NCI-H345 treated with DMSO at 0.1 percent for 48 hours (cell line): ENCODE measurements at regions not wholly inside any gene's neighbourhood (a gene's known extent, or its start where the extent isn't known, plus 50 kb on each side); places are given as distances from the start of the nearest gene placed in this dataset.
A peak's percentile ranks its signal among the peaks of the same experiment; 100 is the strongest.
"Not testable (repeated sequence)": the region's sequence is repeated elsewhere in the genome, so short reads cannot be mapped to it uniquely, and the experiment has no call there.

Experiments used
- DNase-seq: peaks from one replicate; lab custom pipeline; 2025; ENCODE audit not compliant: unreplicated experiment; lab: John Stamatoyannopoulos, UW

- DNase-seq, result no peak
These were observed 618.8 kb upstream of the SEMA3D start for GRCh38 chr7:85805656-85806055.

- DNase-seq, result no peak
These were observed 618.4 kb upstream of the SEMA3D start for GRCh38 chr7:85805249-85805648.

GRCh38 chr7:85802211-85802610, 615.4 kb upstream of the SEMA3D start:
- DNase-seq, result no peak

DNA sequence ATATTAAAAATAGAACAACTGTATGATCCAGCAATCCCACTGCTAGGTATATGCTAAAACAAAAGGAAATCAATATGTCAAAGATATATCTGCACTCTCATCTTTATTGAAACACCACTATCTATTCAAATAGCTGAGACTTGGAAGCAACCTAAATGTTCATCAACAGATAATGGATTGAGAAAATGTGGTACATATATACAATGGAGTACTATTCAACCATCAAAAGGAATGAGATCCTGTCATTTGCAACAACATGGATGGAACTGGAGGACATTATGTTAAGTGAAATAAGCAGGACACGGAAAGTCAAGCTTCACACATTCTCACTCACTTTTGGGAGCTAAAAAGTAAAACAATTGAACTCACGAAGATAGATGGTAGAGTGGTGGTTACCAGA, 610.1 kb upstream of the SEMA3D start:
- no peak for DNase-seq

DNA sequence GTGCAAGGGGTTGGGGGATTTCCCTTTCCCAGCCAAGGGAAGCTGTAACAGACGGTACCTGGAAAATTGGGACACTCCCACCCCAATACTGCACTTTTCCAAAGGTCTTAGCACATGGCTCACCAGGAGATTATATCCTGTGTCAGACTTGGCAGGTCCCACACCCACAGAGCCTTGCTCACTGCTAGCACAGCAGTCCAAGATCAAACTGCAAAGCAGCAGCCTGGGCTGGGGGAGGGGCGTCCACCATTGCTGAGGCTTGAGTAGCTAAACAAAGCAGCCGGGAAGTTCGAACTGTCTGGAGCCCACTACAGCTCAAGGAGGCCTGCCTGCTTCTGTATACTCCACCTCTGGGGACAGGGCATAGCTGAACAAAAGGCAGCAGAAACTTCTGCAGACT, 604.2 kb upstream of the SEMA3D start:
- not testable (repeated sequence) for DNase-seq

DNA sequence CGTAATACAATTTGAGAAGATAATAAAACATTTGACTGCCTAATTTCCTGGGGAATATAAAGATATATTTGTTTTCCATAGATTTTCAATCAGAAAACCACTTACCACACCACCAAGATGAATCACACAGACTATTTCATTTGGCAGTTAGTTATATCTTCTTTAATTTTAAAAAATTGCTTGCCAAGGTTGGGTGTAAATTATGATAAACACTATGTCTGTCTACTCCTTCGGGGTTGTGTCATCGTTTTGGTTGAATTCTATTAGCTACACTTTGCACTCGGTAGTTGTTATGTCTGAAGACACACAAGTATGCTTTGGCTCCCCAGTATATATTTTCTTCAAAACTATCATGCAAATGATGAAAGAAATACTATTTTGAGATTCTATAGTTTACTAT, 594.8 kb upstream of the SEMA3D start:
- DNase-seq, result no peak

GRCh38 chr7:85776691-85777345, 590.0 kb upstream of the SEMA3D start:
- DNase-seq, result no peak

- DNase-seq, result no peak
These were observed 588.6 kb upstream of the SEMA3D start for GRCh38 chr7:85775431-85775830.

- no peak for DNase-seq
These were observed 588.1 kb upstream of the SEMA3D start for GRCh38 chr7:85774986-85775385.

DNA sequence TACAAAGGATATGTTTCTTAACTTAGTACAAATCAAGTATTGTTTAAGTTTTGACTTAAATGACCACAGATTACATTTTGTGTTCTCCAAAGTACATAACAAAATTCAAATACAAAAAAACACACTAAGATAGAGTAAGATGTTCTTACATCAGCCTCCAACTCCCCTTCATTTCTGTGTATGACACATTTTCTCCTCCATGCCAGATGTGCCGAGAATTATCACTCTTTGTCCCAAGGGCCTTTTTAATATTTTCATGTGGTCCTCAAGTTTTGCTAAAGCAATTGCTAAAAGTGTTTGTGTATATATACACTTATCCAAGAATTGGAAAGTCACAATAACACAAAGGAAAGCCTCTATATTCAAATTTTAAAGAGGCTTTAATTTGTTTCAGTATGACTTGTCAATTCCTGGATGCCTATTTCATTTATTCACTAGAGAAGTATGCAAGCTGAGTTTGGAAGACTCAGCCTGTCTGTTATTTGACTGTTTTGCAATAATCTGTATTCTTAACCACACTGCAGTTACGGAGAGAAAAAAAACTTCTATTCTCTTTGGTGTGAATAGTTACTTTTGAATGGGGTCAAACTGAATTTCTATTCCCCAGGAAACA, 586.4 kb upstream of the SEMA3D start:
- DNase-seq, result no peak

GRCh38 chr7:85771516-85771915, 584.7 kb upstream of the SEMA3D start:
- DNase-seq, result no peak

DNA sequence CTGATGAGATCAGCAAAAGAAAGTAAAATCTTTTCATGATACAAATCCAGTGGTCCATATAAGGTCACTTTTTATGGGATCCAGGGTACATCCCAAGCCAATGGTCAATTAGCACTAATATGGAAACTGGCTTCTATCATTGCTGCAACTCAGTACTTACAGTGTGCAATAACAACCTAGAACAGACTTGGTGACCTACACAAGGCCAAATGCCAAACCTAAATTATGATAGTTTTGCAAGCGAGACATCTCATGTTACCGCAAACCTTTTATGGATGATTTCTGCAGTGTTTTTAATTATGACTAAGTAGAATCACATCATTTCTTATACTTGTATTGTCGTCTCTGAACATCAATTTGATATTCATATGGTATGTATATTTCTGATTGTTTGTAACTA, 583.5 kb upstream of the SEMA3D start:
- no peak for DNase-seq

DNA sequence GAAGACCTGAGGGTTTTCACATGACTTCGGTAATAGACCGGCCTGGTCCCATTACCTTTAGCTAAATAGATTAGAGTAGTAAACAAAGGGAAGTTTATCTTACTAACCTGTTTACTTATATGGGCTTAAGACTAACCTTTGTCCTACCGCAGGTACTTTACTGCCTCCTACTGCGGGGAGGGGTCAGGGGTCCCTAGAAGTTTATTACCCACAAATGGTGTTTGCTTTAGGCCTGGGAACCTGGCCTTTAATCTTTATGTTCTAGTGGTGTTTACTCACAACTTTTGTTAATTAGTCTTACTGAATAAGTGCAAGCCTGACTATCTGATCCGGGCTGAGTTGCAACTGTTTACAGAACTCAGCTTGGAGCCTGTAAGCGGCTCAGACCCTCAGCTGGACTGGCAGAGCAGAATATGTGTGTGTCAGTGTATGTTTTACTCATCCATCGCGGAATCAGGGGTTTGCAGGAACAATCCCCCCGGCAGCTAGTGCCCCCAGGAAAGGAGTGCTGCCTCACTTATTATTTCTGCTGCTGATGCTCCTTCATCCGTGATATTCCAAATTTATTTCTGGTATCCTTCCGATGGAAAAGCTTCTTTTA, 578.9 kb upstream of the SEMA3D start:
- no peak for DNase-seq

DNA sequence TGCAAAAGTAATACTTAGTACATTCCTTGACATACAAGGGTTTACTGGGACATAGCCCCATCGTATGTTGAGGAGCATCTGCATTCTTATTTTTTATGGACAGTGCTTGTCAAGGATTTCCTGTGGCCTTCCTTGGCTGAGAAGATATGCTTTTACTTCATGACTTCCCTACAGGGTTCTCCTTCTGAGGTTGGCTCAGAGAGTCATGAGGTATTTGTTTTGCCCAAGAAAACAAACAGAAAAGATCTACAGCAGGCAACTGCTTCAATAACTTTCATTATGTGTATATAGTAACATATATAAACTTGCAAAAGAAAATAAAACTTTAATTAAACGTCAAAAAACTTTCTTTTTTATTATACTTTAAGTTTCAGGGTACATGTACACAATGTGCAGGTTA, 577.2 kb upstream of the SEMA3D start:
- no peak for DNase-seq

DNA sequence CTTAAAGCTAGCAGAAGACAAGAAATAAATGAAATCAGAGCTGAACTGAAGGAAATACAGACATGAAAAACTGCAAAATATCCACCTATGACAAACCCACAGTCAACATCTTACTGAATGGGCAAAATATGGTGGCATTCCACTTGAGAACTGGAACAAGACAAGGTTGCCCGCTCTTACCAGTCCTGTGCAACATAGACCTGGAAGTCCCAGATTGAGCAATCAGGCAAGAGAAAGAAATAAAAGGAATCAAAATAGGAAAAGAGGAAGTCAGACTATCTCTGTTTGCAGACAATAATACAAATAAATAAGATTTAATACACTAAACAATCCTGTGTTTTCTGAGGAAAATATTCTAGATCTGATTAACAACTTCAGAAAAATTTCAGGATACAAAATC, 570.5 kb upstream of the SEMA3D start:
- no peak for DNase-seq

DNA sequence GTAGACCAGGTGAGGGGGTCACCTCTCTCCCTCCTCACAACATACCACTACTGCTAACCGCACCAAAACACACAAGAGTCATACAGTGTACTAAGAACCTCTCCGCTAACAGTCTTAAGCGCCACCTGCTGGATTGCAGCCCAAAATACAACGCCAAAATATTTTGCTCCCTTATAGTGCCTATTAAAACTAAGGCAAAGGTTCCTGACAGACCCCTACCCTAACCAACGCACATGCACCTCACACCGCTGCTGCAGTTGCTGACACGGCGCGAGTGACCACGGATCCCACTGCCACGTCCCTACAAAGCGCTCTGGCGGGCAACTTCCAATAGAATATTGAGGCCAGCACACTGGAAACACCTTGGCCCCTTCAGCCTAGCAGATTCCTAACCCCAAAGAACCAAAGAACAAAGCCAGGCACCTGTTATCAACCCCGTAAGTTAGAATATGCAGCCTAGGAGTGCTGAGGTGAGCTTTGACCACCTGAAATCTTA, 563.6 kb upstream of the SEMA3D start:
- peak; percentile 0 for DNase-seq

GRCh38 chr7:85749696-85750453, 563.0 kb upstream of the SEMA3D start:
- DNase-seq, result no peak

DNA sequence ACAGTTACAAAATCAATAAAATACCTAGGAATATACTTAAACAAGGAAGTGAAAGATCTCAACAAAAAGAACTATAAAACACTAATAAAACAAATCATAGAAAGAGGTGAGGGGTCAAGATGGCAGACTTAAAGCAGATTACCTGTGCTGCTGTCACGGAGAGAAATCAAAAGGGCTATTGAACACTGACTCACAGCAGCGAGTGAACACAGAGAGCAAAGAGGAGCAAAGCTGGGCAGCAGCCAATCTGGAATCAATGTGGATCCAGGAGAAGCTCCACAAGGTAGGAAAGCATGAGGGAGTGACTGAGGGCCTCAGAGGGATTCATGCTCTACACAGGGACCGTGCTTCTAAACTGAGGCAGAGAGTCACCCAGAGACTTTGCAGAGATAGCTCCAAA, 562.0 kb upstream of the SEMA3D start:
- DNase-seq, result no peak

- DNase-seq, result no peak
These were observed 550.6 kb upstream of the SEMA3D start for GRCh38 chr7:85737426-85737825.

DNA sequence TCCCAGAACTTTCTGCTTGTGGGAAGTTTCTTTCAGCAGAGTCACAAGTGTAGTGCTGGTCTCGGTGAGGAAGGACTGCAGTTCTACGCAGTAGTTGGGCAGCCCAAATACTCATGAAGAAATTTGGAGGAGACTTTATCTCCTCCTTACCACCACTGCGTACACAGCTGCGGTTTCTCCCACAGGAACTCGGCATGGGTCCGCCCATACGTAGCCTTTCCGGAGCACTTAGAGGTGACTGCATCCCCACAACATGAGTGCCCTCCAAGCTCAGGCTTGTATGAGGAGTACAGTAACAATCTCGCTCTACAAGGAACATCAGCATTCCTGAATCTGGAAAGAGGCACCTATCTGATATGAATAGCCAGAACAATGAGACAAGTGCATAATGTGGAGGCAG, 549.2 kb upstream of the SEMA3D start:
- no peak for DNase-seq

DNA sequence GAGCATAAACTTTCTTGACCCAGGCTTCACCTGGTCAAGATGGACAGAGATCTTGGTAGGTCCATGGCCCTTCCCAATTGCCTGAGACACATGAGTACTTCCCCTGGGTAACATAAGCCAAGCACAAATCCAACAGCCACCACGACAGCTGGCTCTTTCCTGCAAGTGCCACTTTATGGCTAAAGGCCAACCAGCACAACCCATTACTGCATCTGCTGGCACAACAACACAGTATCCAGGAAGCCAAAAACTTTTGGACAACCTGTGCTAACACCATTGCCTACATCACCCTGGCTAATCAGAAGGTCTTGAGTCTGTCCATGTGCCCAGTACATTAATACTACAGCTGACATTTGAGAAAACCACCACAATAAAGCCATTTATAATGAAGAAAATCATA, 548.0 kb upstream of the SEMA3D start:
- DNase-seq, result no peak
